GM19328 (cell line): ENCODE measurements at regions not wholly inside any gene's neighbourhood (a gene's known extent, or its start where the extent isn't known, plus 50 kb on each side); places are given as distances from the start of the nearest gene placed in this dataset.

Experiments used
- ATAC-seq: cut with Tn5 transposase; IDR thresholded peaks from one replicate; pipeline ENCODE4 v1.9.1; 2021; ENCODE audit warnings: mild to moderate bottlenecking, moderate library complexity; ENCODE audit not compliant: unreplicated experiment

- no peak for ATAC-seq
These were observed 185.3 kb upstream of the GPR26 start for GRCh38 chr10:123480845-123481244.

- no peak for ATAC-seq
These were observed 181.4 kb upstream of the GPR26 start for GRCh38 chr10:123484722-123485121.

- ATAC-seq = no peak
These were observed 180.7 kb upstream of the GPR26 start for GRCh38 chr10:123485341-123485960.

- ATAC-seq = no peak
These were observed 177.7 kb upstream of the GPR26 start for GRCh38 chr10:123488436-123488835.

- ATAC-seq = no peak
These were observed 174.8 kb upstream of the GPR26 start for GRCh38 chr10:123491364-123491763.

GRCh38 chr10:123492016-123492415 lies 174.1 kb upstream of the GPR26 start:
- ATAC-seq = no peak

GRCh38 chr10:123494301-123494808 lies 171.8 kb upstream of the GPR26 start:
- no peak for ATAC-seq

GRCh38 chr10:123496375-123496774 lies 169.8 kb upstream of the GPR26 start:
- no peak for ATAC-seq

GRCh38 chr10:123496996-123497660 lies 169.0 kb upstream of the GPR26 start:
- no peak for ATAC-seq

- ATAC-seq = no peak
These were observed 166.0 kb upstream of the GPR26 start for GRCh38 chr10:123500110-123500509.

GRCh38 chr10:123501148-123501547 lies 165.0 kb upstream of the GPR26 start:
- ATAC-seq = no peak

GRCh38 chr10:123502983-123503382 lies 163.2 kb upstream of the GPR26 start:
- ATAC-seq = no peak

- no peak for ATAC-seq
These were observed 159.7 kb upstream of the GPR26 start for GRCh38 chr10:123506455-123506854.

GRCh38 chr10:123507298-123507697 lies 158.9 kb upstream of the GPR26 start:
- ATAC-seq = no peak

- ATAC-seq = no peak
These were observed 156.8 kb upstream of the GPR26 start for GRCh38 chr10:123509338-123509737.

GRCh38 chr10:123512901-123513775 lies 153.0 kb upstream of the GPR26 start:
- no peak for ATAC-seq

GRCh38 chr10:123513870-123514269 lies 152.3 kb upstream of the GPR26 start:
- no peak for ATAC-seq

- ATAC-seq = no peak
These were observed 151.2 kb upstream of the GPR26 start for GRCh38 chr10:123514996-123515395.

GRCh38 chr10:123515661-123516060 lies 150.5 kb upstream of the GPR26 start:
- no peak for ATAC-seq

- ATAC-seq = no peak
These were observed 149.9 kb upstream of the GPR26 start for GRCh38 chr10:123516291-123516690.

- no peak for ATAC-seq
These were observed 148.7 kb upstream of the GPR26 start for GRCh38 chr10:123517426-123517825.

GRCh38 chr10:123517901-123518300 lies 148.3 kb upstream of the GPR26 start:
- no peak for ATAC-seq
